SK-N-SH (cell line): ENCODE measurements at regions not wholly inside any gene's neighbourhood (a gene's known extent, or its start where the extent isn't known, plus 50 kb on each side); places are given as distances from the start of the nearest gene placed in this dataset.

Experiments used
- CTCF ChIA-PET: fragments of 300-600, 350-600 bp; formaldehyde crosslinking; extraction: SDS; loops from one replicate; lab custom pipeline; 2021; lab: Yijun Ruan, JAX
- POLR2A ChIA-PET: fragments of 350-600 bp; sonication (Branson Sonifier 250); formaldehyde crosslinking; extraction: SDS; loops from one replicate; lab custom pipeline; 2020; ENCODE audit warnings: antibody characterized with exemption, inconsistent platforms; lab: Yijun Ruan, JAX
- DNase-seq: peaks from one replicate; pipeline ENCODE4 v3.0.0; 2012
- H2AFZ ChIP-seq: fragments of 200-600 bp; sonication (generic); 2 replicates; pipeline ENCODE4 v1.8.1; 2016; ENCODE audit warnings: antibody characterized with exemption, mild to moderate bottlenecking, low read depth
- H3F3A ChIP-seq: fragments of 200-600 bp; sonication (generic); replicated peaks from 2 replicates; pipeline ENCODE3; 2016; ENCODE audit warnings: antibody characterized with exemption, mild to moderate bottlenecking; ENCODE audit not compliant: insufficient read depth
- H3K27ac ChIP-seq, 2 experiments: fragments of 200-500 bp in 1 of 2; fragments of 200-600 bp in 1 of 2; sonication (Bioruptor generic) in 1 of 2; sonication (generic), shearing (Covaris generic) in 1 of 2; 2 replicates each; pipeline versions ENCODE4 v1.5.1 to v1.6.1; 2014 to 2016; ENCODE audit warnings: low read depth in 2 of 2, inconsistent platforms in 1 of 2, low read length in 1 of 2, mild to moderate bottlenecking in 1 of 2, mixed read lengths in 1 of 2
- H3K27me3 ChIP-seq: fragments of 200-600 bp; sonication (generic), shearing (Covaris generic); 2 replicates; pipeline ENCODE4 v1.6.1; 2016; ENCODE audit warnings: mixed run types; ENCODE audit not compliant: insufficient read depth
- H3K36me3 ChIP-seq, 2 experiments: fragments of 200-500 bp in 1 of 2; fragments of 200-600 bp in 1 of 2; sonication (Bioruptor generic) in 1 of 2; sonication (generic) in 1 of 2; replicated peaks in 1 of 2; 2 replicates each; pipeline versions ENCODE3 to v1.5.1; 2014 to 2016; ENCODE audit warnings: low read length in 1 of 2, mild to moderate bottlenecking in 1 of 2; ENCODE audit not compliant: insufficient read depth in 2 of 2, control insufficient read depth in 1 of 2
- H3K4me1 ChIP-seq, 2 experiments: fragments of 200-500 bp in 1 of 2; fragments of 200-600 bp in 1 of 2; sonication (Bioruptor generic) in 1 of 2; sonication (generic), shearing (Covaris generic) in 1 of 2; 2 replicates each; pipeline versions ENCODE4 v1.5.1 to v1.6.1; 2014 to 2016; ENCODE audit warnings: low read depth in 1 of 2, low read length in 1 of 2, mixed run types in 1 of 2; ENCODE audit not compliant: insufficient read depth in 2 of 2, control insufficient read depth in 1 of 2
- H3K4me2 ChIP-seq: fragments of 200-600 bp; sonication (generic), shearing (Covaris generic); 2 replicates; pipeline ENCODE4 v1.6.1; 2017; ENCODE audit warnings: mixed run types
- H3K4me3 ChIP-seq, 2 experiments: fragments of 200-500 bp in 1 of 2; fragments of 200-600 bp in 1 of 2; sonication (Bioruptor generic) in 1 of 2; sonication (generic), shearing (Covaris generic) in 1 of 2; 2 replicates each; pipeline versions ENCODE4 v1.5.1 to v1.8.1; 2014 to 2016; ENCODE audit warnings: low read depth in 2 of 2, inconsistent platforms in 1 of 2, low read length in 1 of 2, mild to moderate bottlenecking in 1 of 2, mixed read lengths in 1 of 2, moderate library complexity in 1 of 2
- H3K79me2 ChIP-seq: fragments of 200-600 bp; sonication (generic); 2 replicates; pipeline ENCODE4 v1.8.1; 2017; ENCODE audit warnings: mild to moderate bottlenecking; ENCODE audit not compliant: insufficient read depth
- H3K9ac ChIP-seq: fragments of 200-600 bp; sonication (generic); 2 replicates; pipeline ENCODE4 v1.6.1; 2017; ENCODE audit warnings: mixed run types
- H3K9me2 ChIP-seq: fragments of 200-600 bp; sonication (generic); 2 replicates; pipeline ENCODE4 v1.6.1; 2017; ENCODE audit warnings: mixed run types
- H3K9me3 ChIP-seq: fragments of 200-600 bp; sonication (generic); 2 replicates; pipeline ENCODE4 v1.6.1; 2017; ENCODE audit warnings: mixed run types, mild to moderate bottlenecking, moderate library complexity
- H4K20me1 ChIP-seq: fragments of 200-600 bp; sonication (generic); 2 replicates; pipeline ENCODE4 v1.6.1; 2017; ENCODE audit warnings: mild to moderate bottlenecking, mixed run types; ENCODE audit not compliant: insufficient read depth
- CHD2 ChIP-seq: fragments of 150-350 bp; IDR thresholded peaks from 2 replicates; pipeline ENCODE4 v1.6.1; 2018; ENCODE audit warnings: low read length; ENCODE audit not compliant: partially characterized antibody
- ELF1 ChIP-seq: IDR thresholded peaks from 2 replicates; pipeline ENCODE4 v1.4.0; 2012
- EP300 ChIP-seq, 2 experiments: IDR thresholded peaks; 2 replicates each; pipeline versions ENCODE4 v1.4.0 to v1.6.1; 2012; ENCODE audit warnings: borderline replicate concordance in 1 of 2, low read depth in 1 of 2, low read length in 1 of 2
- EZH2phosphoT487 ChIP-seq: fragments of 200-600 bp; sonication (generic); IDR thresholded peaks from 2 replicates; pipeline ENCODE4 v1.6.1; 2017; ENCODE audit warnings: low read depth, mixed run types, mild to moderate bottlenecking, antibody characterized with exemption, moderate library complexity, borderline replicate concordance
- FOXM1 ChIP-seq: IDR thresholded peaks from 2 replicates; pipeline ENCODE4 v1.4.0; 2012; ENCODE audit warnings: low read depth, mild to moderate bottlenecking
- GATA2 ChIP-seq: sonication (generic); formaldehyde crosslinking; IDR thresholded peaks from 2 replicates; pipeline ENCODE4 v1.5.0; 2020; ENCODE audit warnings: mild to moderate bottlenecking, missing genetic modification reagents
- MEF2A ChIP-seq: IDR thresholded peaks from 2 replicates; pipeline ENCODE4 v1.4.0; 2012; ENCODE audit warnings: low read depth, borderline replicate concordance
- MXI1 ChIP-seq: IDR thresholded peaks from 2 replicates; pipeline ENCODE4 v1.6.1; 2012; ENCODE audit warnings: mild to moderate bottlenecking, low read depth, low read length, improper control_type of control experiment
- NFIC ChIP-seq: IDR thresholded peaks from 2 replicates; pipeline ENCODE4 v1.4.0; 2012; ENCODE audit warnings: borderline replicate concordance
- NRF1 ChIP-seq: IDR thresholded peaks from 2 replicates; pipeline ENCODE4 v1.6.1; 2012; ENCODE audit warnings: low read depth, mild to moderate bottlenecking, low read length
- RCOR1 ChIP-seq: fragments of 150-350 bp; IDR thresholded peaks from 2 replicates; pipeline ENCODE4 v1.6.1; 2017; ENCODE audit warnings: antibody characterized with exemption, low read length
- RXRA ChIP-seq: IDR thresholded peaks from 2 replicates; pipeline ENCODE4 v1.4.0; 2012; ENCODE audit warnings: low read depth, mild to moderate bottlenecking, borderline replicate concordance
- SIN3A ChIP-seq: IDR thresholded peaks from 2 replicates; pipeline ENCODE4 v1.6.1; 2012; ENCODE audit warnings: low read depth, mild to moderate bottlenecking, low read length, moderate library complexity, borderline replicate concordance
- SMC3 ChIP-seq: IDR thresholded peaks from 2 replicates; pipeline ENCODE4 v1.6.1; 2012; ENCODE audit warnings: low read depth, low read length, improper control_type of control experiment
- TEAD4 ChIP-seq: IDR thresholded peaks from 2 replicates; pipeline ENCODE4 v1.4.0; 2012; ENCODE audit warnings: mild to moderate bottlenecking, borderline replicate concordance; ENCODE audit not compliant: insufficient read depth
- YY1 ChIP-seq: IDR thresholded peaks from 2 replicates; pipeline ENCODE4 v1.4.0; 2012; ENCODE audit warnings: low read depth, mild to moderate bottlenecking
- WGBS: methylation state at CpG from one replicate; pipeline ENCODE4 v1.1.6; 2017; ENCODE audit warnings: low lambda C conversion rate; 5-methylcytosine and 5-hydroxymethylcytosine counted together
- TF ChIP-seq, protein P1 (sequence below): IDR thresholded peaks from 2 replicates; pipeline ENCODE4 v1.4.0; 2012; ENCODE audit warnings: low read depth, borderline replicate concordance
- TF ChIP-seq, protein P2 (sequence below): IDR thresholded peaks from 2 replicates; pipeline ENCODE4 v1.4.0; 2012; ENCODE audit warnings: low read depth, borderline replicate concordance
- TF ChIP-seq, protein P3 (sequence below): fragments of 150-350 bp; IDR thresholded peaks from 2 replicates; pipeline ENCODE4 v1.6.1; 2017; ENCODE audit warnings: antibody characterized with exemption, low read length, low read depth, borderline replicate concordance
- TF ChIP-seq, protein P4 (sequence below): IDR thresholded peaks from 2 replicates; pipeline ENCODE4; 2012

DNA sequence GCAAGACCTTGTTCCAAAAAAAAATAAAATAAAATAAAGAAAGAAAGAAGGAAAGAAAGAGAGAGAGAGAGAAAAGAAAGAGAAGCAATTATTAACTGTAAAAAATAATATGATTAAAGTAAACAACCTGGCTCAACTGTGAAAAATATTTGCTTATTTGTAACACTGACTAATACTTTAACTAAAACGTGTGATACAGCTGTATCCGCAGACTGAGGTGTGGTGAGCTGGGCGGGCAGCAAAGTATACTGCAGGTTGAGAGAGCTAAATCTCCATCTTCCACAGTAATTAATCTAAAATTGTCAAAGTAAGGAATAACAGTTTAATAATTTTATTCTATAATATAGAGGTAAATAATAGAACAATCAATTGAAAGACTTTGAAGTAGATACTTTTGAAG is 145.5 kb upstream of the FAM241A start:
- no peaks in the 10 kb centered on the region for H3K36me3 ChIP-seq
- no peaks in the 10 kb centered on the region; the same call in 1 of the 2 replicates for H3K27me3 ChIP-seq
- H3K79me2 ChIP-seq: no peaks in the 10 kb centered on the region
- no peaks in the 10 kb centered on the region for H3F3A ChIP-seq
- H3K9me2 ChIP-seq: no peaks in the 10 kb centered on the region
- no peak for DNase-seq
- no peak overlapping the region for H3K9ac ChIP-seq
- H3K4me2 ChIP-seq: no peak overlapping the region
- TF ChIP-seq NRF1 (no peak), CHD2 (no peak), MEF2A (no peak), TEAD4 (no peak), NFIC (no peak), ELF1 (no peak), EZH2phosphoT487 (no peak), SMC3 (no peak), SIN3A (no peak), GATA2 (CRISPR knock-in tag) (no peak), RCOR1 (no peak), YY1 (no peak), RXRA (no peak)
- TF ChIP-seq, protein P1, sequence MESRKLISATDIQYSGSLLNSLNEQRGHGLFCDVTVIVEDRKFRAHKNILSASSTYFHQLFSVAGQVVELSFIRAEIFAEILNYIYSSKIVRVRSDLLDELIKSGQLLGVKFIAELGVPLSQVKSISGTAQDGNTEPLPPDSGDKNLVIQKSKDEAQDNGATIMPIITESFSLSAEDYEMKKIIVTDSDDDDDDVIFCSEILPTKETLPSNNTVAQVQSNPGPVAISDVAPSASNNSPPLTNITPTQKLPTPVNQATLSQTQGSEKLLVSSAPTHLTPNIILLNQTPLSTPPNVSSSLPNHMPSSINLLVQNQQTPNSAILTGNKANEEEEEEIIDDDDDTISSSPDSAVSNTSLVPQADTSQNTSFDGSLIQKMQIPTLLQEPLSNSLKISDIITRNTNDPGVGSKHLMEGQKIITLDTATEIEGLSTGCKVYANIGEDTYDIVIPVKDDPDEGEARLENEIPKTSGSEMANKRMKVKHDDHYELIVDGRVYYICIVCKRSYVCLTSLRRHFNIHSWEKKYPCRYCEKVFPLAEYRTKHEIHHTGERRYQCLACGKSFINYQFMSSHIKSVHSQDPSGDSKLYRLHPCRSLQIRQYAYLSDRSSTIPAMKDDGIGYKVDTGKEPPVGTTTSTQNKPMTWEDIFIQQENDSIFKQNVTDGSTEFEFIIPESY: no peak
- TF ChIP-seq, protein P2, sequence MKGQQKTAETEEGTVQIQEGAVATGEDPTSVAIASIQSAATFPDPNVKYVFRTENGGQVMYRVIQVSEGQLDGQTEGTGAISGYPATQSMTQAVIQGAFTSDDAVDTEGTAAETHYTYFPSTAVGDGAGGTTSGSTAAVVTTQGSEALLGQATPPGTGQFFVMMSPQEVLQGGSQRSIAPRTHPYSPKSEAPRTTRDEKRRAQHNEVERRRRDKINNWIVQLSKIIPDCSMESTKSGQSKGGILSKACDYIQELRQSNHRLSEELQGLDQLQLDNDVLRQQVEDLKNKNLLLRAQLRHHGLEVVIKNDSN: no peak
- TF ChIP-seq, all 33 proteins: peak for 0
- CTCF ChIA-PET: interaction anchor here (0.6 kb wide), 1 partner anchor 33 kb away, joined by 3 read pairs; no protein-coding TSS in a partner anchor
- no peak overlapping the region for H3K4me3 ChIP-seq
- H3K4me1 ChIP-seq: no peaks in the 10 kb centered on the region
- H3K9me3 ChIP-seq: no peaks in the 10 kb centered on the region
- H4K20me1 ChIP-seq: no peaks in the 10 kb centered on the region
- WGBS: 4% methylated on average over 3 of the region's 3 CpGs
- H3K27ac ChIP-seq: no peak overlapping the region
- POLR2A ChIA-PET: no interaction called here
- H2AFZ ChIP-seq: no peak overlapping the region

DNA sequence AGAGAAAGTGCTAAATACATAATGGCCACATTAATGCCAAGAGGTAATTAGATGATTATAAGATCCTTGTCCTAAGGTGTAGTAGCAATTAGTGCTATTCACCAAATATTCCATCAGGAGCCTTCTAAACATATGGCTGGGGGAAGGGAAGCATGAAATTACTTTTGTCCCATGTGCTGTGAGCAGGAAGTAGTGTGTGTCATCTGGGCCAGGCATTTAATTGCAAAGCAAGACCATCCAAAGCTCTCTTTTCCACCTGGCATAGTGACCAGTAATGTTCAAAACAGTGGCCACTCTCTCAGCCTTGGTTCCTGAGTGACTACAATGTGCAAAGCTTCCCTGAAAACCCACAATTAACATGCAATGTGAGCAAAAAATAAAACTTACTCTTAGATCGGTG is 144.2 kb upstream of the FAM241A start:
- Histone ChIP-seq H3K9ac (no peak overlapping the region), H3K9me3 (no peaks in the 10 kb centered on the region), H3K4me2 (no peak overlapping the region), H3K4me1 (no peaks in the 10 kb centered on the region), H3K27ac (no peak overlapping the region), H3F3A (no peaks in the 10 kb centered on the region), H3K4me3 (no peak overlapping the region), H3K79me2 (no peaks in the 10 kb centered on the region), H3K36me3 (no peaks in the 10 kb centered on the region), H2AFZ (no peak overlapping the region), H3K27me3 (peaks cover 6% of the 10 kb centered on the region; the same call in 1 of the 2 replicates), H3K9me2 (no peaks in the 10 kb centered on the region), H4K20me1 (no peaks in the 10 kb centered on the region)
- ChIA-PET CTCF (no interaction called here), POLR2A (no interaction called here)
- 10% methylated on average over 1 of the region's 1 CpG for WGBS
- no peak for DNase-seq
- TF ChIP-seq FOXM1 (no peak), MEF2A (no peak), EP300 (IDR thresholded peaks at IDR 0.05; ENCODE audit: borderline replicate concordance in 1 of 2, low read depth in 1 of 2, low read length in 1 of 2) (no peak), MXI1 (no peak), SMC3 (no peak)
- TF ChIP-seq, protein P1: no peak
- TF ChIP-seq, protein P3, sequence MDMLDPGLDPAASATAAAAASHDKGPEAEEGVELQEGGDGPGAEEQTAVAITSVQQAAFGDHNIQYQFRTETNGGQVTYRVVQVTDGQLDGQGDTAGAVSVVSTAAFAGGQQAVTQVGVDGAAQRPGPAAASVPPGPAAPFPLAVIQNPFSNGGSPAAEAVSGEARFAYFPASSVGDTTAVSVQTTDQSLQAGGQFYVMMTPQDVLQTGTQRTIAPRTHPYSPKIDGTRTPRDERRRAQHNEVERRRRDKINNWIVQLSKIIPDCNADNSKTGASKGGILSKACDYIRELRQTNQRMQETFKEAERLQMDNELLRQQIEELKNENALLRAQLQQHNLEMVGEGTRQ: no peak
- TF ChIP-seq, protein P4, sequence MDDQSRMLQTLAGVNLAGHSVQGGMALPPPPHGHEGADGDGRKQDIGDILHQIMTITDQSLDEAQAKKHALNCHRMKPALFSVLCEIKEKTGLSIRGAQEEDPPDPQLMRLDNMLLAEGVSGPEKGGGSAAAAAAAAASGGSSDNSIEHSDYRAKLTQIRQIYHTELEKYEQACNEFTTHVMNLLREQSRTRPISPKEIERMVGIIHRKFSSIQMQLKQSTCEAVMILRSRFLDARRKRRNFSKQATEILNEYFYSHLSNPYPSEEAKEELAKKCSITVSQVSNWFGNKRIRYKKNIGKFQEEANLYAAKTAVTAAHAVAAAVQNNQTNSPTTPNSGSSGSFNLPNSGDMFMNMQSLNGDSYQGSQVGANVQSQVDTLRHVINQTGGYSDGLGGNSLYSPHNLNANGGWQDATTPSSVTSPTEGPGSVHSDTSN: no peak
